Stimulated activated CD4-positive, alpha-beta T cell treated with anti-CD3 and anti-CD28 coated beads, Interleukin-4, amount 100 ng/mL, for 48 hours (primary cell): ENCODE measurements at regions not wholly inside any gene's neighbourhood (a gene's known extent, or its start where the extent isn't known, plus 50 kb on each side); places are given as distances from the start of the nearest gene placed in this dataset.
"Not testable (repeated sequence)": the region's sequence is repeated elsewhere in the genome, so short reads cannot be mapped to it uniquely, and the experiment has no call there.

Experiments
- DNase-seq, 2 donors: peaks; one replicate each; pipeline ENCODE4 v3.0.0-alpha.2; 2020; ENCODE audit warnings: low read depth in 2 of 2

- DNase-seq = peak; percentile 43 to 62
Observed at GRCh38 chr2:37570773-37571586, 100.5 kb downstream of the CDC42EP3 start.

GRCh38 chr2:37571587-37572136 is 99.8 kb downstream of the CDC42EP3 start:
- no peak for DNase-seq

GRCh38 chr2:37573451-37574388 is 97.7 kb downstream of the CDC42EP3 start:
- no peak for DNase-seq

GRCh38 chr2:37575780-37576179 is 95.7 kb downstream of the CDC42EP3 start:
- no peak for DNase-seq

GRCh38 chr2:37576194-37576593 is 95.2 kb downstream of the CDC42EP3 start:
- DNase-seq = not testable (repeated sequence)

DNA sequence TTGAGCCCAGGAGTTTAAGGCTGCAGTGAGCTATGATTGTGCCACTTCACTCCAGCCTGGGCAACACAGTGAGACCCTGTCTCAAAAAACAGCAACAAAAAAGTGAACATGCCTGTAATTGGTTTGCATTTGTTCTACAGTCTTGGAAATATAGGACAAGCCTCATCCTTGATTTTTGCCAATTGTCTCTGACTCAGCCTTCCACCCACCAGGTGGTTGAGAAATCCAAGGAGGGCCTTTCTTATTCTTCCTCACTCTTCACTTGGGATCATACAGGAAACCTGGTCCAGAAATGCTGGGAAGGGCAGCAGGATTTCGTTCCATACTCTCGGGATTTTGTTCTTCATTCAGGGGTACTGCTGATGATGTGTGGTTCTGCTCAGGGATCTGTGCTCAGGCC is 94.6 kb downstream of the CDC42EP3 start:
- no peak for DNase-seq

GRCh38 chr2:37579192-37579713 is 92.2 kb downstream of the CDC42EP3 start:
- no peak for DNase-seq

- DNase-seq = not testable (repeated sequence)
Observed at GRCh38 chr2:37579949-37580348, 91.5 kb downstream of the CDC42EP3 start.

- DNase-seq = no peak
Observed at GRCh38 chr2:37581433-37581832, 90.0 kb downstream of the CDC42EP3 start.

- no peak for DNase-seq
Observed at GRCh38 chr2:37582481-37583220, 88.8 kb downstream of the CDC42EP3 start.

- DNase-seq = no peak
Observed at GRCh38 chr2:37583402-37583801, 88.0 kb downstream of the CDC42EP3 start.

DNA sequence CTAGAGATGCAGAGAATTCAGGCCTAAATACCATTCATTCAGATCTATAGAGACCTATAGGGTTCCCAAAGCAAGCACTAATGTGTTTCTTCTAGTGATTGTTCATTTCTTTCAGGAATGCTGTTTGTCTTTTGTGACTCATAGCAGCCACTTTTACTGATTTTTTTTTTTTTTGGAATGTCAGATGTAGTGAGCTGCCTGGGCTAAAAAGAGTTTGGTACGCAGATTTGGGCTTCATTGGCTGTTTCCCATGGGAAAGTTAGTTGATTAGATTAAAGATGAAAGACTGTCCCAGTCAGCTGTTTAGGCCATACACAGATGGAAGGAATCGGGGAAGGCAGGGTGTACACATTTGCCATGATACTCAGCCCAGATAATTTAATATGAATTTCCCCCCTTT is 87.6 kb downstream of the CDC42EP3 start:
- DNase-seq = no peak

- DNase-seq = no peak
Observed at GRCh38 chr2:37585295-37585908, 86.0 kb downstream of the CDC42EP3 start.

GRCh38 chr2:37585982-37586621 is 85.3 kb downstream of the CDC42EP3 start:
- DNase-seq = peak; percentile 45 to 65

DNA sequence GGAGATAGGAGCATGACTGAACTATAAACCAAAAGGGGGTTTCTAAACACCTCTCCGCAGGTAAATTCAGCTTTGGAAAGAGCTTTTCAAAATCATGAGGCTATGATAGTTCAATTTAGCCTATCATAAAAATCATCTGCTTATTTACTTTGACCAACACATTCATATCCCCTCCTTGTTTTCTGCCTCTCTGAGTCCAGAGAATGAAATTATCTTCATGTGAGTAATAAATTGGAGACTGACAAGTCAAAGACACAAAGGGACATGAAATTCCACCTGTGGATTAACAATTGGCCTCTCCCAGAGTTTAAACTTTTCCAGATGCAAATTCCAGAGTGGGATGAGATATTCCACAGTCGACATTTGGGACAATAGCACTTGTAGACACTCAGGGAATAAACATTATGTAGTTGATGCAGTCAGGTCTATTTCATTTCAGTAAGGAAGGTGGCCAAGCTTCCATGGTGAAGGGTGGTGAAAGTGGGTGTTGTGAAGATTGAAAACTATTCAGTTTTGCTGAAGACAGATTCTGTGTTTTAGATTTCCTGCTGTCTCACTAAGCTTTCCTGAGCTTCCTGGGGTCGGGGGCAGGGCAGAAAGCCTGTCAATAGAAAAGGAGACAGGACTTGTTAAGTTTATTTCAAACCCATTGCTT is 84.7 kb downstream of the CDC42EP3 start:
- DNase-seq = no peak

DNA sequence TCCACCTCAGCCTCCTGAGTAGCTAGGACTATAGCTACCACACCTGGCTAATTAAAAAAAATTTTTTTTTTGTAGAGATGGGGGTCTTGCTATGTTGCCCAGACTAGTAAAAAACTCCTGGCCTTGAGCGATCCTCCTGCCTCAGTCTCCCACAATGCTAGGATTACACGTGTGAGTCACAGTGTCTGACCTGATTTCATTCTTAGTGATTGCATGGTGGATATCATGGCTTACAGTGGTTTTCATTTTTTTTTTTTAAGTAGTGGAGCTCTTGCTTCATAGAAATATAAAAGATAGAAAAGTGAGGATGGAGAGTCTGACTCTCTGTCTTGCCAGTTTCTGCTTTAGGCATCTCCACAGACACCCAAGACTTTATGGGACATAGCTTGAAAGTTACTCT is 83.6 kb downstream of the CDC42EP3 start:
- DNase-seq = no peak

- no peak for DNase-seq
Observed at GRCh38 chr2:37588316-37588777, 83.1 kb downstream of the CDC42EP3 start.

DNA sequence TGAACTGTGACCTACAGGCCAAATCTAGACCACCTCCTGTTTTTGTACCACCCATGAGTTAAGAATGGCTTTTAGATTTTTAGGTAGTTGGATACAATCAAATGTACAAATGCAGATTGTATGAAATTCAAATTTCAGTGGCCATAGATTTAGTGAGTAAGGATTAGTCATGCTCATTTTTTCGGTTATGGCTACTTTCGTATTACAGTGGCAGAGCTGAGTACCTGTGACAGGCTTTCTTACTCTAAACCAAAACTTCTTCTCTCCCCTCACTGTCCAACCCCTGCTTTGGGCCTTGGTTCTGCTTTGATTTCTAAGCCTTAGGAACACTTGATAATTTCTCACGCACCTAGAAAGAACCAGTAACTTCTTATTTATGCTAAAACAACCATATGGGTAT is 82.1 kb downstream of the CDC42EP3 start:
- DNase-seq = no peak

DNA sequence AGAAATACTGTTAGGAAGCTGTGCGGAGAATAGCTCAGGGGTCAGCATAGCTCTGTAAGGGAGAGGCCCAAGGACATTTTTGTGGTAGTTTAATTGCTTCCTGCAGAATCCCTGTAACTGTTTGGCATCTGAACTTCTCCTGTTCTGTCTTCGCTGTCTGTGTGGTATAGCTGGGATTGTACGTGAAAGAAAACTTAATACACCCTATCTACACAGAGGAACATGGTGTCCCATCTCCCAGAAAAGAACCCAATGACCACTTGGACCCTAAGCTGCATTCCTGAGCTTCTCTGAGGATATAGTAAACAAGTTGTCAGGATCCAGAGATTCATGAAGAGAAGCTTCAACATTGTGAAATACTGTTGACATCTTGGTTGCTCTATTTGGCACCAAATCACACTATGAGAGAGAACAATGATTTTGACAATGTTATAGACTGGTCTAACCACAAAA is 81.3 kb downstream of the CDC42EP3 start:
- DNase-seq = no peak
